Ammon's horn (tissue), 1 donor: ENCODE measurements at regions not wholly inside any gene's neighbourhood (a gene's known extent, or its start where the extent isn't known, plus 50 kb on each side); places are given as distances from the start of the nearest gene placed in this dataset.

Experiments used
- DNase-seq: peaks from one replicate; pipeline ENCODE4 v3.0.0-alpha.2; 2016; ENCODE audit warnings: low spot score

DNA sequence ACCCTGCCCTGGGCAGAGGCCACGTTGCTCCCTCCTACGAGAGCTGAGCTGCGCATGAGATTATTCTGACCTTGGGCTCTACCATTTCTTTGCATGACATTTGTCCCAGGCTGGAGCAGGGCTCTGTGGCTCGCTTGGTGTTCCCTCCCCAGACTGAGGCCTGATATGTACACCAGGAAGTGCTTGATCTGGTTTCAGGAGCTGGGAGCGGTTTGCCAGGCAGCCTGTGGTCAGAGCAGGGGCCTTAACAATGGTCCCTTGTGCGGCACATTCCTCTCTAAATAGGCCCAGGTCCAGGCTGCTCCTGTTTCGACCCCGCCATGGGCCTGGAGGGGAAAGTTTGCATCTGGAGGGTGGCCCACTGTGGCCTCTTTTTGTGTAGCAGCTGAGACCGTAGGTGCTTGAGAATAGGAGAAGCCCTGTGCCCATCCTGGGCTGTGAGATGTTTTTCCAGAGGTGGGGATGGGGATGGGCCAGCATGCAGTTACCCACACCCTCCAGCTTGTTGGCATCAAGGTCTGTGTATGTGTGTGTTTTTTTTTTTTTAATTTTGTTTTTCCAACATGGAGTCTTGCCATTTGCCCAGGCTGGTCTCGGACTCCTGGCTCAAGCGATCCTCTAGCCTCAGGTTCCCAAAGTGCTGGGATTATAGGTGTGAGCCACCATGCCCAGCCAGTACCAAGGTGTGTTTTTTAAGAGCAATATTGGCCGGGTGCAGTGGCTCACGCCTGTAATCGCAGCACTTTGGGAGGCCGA lies 253.9 kb downstream of the SEC14L1 start:
- DNase-seq = no peak

DNA sequence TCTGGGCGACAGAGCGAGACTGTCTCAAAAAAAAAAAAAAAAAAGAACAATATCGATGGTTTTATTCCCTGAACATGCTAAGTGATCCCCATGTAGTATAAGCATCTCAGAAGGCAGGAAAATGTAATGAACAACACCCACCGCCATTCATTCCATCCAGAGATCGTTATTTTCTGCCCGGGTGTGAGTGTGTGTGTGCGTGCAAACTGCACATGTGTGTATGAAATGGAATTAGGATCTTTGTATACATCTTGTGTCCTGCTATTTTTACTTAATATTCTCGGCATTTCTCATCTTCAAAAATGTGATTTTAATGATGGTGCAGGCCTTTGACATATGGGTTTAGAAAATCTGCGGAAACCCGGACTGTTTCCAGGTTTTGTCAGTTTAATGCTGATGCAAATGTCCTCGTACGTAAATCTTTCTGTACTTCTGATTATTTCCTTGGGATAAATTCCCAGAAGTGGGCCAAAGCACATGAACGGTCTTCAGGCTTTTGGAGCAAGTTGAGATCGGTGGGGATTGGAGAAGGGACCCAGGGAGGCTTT lies 254.8 kb downstream of the SEC14L1 start:
- DNase-seq = no peak

DNA sequence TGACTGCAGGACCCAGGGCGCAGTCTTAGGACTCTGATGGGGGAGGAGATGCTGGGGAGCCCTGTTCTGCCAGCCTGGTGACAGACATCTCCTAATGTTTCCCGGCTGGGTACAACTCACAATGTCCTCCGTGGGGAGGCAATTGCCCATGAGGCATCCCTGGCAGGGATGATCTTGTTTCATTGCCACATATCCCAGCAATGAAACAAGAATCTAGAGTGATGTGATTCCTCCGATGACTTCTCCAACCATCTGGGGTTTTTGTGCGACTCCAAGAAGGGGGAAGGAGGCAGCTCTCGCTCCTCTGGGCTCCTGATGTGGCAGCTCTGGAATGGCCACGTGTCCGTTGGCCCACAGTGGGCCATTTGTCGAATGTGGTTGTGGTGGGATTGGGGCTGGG lies 255.8 kb downstream of the SEC14L1 start:
- DNase-seq = no peak

DNA sequence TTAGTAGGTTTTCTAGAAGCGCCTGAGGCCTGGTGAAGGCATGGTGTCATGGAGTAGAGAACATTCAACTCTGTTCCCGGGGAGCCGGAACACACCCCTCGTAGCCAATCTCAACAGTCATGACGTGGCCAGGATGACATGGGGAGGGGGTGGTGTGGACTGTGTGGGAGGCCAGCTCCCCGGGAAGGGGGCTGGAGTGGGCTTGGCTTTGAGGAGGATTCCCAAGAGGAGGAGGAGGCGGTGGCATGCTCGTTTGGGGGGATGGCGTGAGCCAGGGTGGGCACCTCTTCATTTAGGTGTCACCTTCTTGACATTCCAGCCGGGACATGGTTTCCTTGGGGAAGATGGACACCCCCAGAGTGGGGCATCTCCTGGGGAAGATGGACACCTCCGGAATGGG lies 257.5 kb downstream of the SEC14L1 start:
- DNase-seq = no peak

DNA sequence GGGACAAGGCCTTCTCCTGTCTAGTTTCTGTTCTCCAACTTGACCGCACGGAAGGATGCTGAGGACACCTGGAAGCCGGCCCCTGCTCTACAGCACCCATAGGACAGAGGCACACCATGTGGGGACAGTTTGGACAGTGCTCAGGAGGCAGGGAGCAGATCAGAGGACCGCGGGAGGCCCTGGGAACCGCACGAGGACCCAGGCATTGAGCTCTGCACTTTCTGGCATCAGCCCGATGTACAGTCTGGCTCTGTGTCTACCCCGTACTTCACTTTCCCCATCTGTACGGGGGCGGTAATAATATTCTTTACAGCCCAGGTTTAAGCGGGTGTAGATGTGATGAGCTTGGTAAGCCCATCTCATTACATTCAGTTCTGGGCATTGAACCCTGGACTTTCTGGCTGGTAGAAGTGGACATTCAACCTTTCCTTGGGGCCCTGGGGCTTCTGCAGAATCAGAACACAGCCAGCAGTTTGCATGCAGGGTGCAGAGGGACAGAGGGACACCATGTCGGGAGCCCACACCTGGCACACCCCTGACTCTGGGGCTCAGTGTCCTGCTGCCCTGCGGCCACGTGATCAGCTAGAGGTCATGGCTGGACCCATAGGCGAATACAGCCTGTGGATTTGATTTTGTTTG lies 258.7 kb downstream of the SEC14L1 start:
- DNase-seq = no peak

DNA sequence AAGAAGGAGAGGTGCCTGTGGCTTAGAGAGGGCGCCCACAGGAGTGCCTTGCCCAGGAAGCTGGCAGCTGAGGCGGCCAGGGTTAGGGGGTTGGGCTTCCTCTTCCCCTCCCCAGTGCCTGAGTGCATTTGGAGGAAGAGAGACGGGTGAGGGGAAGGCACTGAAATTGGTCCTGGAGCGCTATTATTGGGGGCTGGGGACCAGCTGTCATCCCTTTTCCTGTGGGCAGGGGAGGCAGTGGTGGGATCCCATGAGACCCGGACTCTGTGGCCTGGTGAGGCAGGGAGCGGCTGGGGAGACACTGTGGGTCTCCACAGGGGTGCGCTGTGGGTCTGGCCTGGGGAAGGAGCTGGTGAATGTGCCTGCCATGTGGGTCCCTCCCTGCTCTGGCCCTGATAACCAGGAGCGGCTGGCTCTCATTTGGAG lies 259.7 kb downstream of the SEC14L1 start:
- no peak for DNase-seq

DNA sequence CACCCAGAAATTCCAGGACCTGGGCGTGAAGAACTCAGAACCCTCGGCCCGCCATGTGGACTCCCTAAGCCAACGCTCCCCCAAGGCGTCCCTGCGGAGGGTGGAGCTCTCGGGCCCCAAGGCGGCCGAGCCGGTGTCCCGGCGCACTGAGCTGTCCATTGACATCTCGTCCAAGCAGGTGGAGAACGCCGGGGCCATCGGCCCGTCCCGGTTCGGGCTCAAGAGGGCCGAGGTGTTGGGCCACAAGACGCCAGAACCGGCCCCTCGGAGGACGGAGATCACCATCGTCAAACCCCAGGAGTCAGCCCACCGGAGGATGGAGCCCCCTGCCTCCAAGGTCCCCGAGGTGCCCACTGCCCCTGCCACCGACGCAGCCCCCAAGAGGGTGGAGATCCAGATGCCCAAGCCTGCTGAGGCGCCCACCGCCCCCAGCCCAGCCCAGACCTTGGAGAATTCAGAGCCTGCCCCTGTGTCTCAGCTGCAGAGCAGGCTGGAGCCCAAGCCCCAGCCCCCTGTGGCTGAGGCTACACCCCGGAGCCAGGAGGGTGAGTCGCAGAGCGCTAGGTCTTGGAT lies 261.5 kb downstream of the SEC14L1 start:
- DNase-seq = no peak

DNA sequence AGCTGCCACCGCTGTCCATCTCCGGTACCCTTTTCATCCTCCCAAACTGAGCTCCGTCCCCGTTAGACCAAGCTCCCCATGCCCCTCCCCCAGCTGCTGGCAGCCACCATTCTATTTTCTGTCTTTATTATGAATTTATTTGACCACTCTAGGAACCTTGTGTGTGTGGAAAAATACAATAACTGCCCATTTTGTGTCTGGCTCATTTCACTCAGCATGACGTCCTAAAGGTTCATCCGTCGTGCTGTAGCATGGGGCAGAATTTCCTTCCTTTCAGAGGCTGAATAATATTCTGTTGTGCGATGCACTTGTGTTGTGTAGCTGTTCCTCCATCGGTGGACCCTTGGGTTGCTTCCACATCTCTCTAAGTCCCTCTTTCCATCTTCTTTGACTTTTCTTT lies 263.1 kb downstream of the SEC14L1 start:
- no peak for DNase-seq

DNA sequence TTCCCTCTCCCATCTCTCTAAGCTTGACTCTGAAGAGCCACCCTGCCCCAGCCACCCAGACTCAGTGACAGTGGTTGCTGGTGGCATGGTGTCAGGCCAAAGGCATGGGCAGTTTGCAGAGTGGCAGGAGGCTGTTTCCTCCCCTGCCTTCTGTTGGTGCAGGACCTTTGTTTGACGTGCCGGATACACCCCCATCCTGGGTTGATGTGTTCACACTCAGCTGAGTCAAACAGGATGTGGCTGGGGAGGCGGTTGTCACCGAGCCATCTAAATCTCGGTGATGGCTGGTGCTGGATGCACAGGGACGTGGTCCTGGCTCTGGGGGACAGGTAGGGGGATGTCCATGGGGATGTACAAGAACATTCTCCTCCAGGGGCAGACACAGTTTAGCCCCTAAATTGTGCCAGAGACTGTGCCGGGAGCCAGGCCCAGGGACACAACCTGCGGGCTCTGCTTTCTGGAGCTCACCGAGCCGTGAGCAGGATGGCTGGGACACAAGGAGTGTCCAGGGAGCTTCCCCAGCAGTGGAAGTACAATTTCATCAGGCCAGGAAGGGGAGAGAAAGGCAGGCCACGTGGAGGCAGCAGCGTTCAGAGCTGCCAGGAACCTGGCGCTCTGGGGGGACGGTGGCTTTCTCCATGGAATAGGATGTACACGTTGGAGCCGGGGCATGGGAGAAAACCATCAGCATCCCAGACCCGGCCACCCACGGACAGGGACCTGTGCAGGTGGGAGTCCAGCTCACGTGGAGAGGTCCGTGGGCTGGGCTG lies 264.2 kb downstream of the SEC14L1 start:
- DNase-seq = no peak

DNA sequence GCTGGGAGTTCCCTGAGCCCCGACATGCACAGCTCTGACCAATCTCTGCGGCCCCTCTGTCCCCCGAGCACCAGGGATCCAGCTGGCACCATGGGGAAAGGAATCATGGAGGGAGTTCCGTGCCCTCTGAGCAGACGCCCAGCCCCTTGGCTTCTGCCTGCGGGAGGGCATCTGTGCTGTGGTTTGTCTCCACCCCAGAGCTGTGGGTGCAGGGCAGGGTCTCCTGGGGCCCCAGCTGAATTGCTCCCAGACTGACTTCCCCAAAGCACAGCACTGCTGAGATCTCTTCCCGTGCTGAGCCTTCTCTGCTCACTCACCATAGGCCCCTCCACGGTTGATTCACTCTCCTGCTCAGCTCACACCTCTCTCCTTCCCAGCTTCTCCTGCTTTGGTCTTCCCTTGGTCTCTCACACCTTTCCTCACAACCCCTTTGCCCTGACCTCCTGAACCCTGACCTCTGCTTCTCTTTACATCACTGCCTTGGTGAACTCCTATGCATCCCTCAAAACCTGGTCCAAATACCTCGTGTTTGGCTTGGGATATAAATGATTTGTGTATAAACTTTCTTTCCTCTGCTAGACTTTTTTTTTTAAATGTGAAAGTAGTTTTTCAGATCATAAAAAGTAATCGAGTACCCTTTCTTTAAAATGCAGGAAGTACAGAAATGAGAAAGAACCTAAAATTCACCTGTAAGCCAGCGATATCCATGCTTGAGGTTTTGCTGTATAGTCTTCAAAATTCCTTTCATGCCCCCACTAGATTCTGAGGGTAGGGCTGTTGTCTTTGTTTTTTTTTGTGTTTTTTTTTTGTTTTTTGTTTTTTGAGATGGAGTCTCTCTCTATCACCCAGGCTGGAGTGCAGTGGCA lies 265.3 kb downstream of the SEC14L1 start:
- DNase-seq = no peak

DNA sequence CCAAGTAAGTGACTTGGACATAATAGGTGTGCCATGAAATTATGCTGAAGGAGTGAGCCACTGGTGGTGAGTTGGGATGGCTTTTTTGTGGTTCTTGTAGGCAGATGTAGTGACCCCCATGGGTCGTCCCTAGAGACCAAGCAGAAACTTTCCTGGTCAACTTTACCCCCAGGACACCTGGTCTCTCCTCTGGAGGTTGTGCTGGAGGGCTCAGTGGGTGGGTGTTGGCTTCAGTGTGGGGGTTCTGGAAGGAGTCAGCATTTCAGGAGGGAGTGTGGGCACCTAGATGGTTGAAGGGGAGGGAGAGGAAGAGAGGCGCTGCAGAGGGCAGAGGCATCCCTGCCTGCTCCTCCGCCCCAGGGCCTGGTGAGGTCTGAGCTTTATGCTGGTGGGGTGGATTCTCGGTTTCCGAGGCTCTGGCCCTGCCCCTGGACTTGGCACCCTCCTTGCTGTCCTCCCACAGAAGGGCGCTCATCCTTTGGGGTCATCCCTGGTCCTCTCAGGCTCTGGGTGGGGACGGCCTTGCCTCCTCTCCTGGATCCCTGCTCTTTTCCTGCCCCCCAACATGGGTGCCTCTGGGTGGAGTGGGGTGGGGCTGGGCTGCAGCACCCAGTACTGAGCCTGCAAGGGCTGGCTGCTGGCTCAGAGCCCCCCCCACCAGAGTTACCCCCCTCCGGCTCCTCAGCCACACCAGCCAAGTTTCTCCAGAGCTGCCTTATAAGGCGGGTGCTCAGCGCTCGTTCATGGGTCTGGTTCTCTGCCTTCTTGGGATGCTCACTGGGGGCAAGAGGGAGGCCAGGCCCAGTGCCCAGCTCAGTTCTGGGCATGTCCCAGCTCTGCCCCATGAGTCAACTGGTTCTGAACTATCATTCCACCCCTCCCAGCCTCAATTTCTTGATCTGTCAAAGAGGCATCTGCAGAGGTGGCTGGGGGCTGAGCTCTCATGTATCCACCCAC lies 266.8 kb downstream of the SEC14L1 start:
- DNase-seq = no peak

DNA sequence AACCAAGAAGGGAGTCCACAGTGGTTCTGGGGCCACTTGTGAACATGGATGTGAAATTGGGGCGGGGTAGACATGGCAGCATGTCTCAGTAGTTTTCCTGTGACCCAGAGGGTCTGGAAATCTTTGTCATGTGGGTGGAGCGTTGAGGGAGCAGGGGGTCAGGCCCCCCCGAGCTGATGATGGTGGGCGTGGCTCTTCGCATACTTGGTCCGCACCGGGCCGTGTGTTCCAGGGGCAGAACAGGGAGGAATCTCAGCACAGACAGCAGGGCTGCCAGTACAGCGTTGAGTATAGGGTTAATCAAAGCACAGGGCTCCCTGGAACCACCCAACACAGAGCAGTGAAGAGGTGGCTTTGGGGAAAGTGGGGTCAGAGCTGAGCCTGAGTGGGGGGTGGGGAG lies 267.5 kb downstream of the SEC14L1 start:
- DNase-seq = no peak

DNA sequence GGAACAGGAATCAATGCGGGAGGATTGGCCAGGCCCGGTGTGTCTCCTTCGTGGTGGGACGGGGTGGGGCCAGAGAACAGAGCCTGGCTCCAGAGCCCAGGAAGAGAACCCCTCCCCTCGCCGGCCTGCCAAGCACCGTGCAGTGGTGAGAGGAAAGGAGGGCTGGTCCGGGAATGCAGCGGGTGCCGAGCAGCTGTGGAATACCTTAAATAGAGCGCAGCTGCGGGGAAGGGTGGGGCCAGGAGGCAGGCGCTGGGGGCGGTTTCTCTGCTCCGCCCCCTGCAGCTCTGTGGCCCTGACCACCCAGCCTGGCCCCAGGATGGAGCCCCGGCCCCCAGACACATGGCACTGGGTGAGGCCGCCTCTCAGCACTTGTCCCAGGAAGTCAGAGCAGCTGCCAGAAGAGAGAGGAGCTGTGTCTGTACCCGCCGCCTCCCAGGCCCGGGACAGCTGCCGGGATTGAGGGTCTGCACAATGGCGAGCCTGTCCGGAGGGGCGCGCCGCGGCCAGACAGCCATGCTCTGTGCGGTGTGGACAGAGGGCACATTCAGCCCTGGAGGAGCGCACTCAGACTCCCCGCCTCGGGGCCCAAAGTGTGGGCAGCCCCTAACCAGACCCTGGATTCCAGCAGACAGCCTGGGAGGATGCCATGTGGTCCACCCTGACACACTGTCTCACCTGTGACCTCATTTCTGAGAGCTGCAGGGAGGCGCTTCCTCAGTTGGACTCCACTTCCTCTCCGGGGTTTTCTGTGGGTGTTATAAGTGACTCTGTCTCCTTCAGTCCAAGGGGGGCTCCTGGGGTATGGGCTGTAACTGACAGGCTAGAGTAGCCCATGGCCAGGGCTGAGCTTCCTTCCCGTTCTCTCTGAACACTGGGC lies 268.8 kb downstream of the SEC14L1 start:
- DNase-seq = peak; percentile 47

DNA sequence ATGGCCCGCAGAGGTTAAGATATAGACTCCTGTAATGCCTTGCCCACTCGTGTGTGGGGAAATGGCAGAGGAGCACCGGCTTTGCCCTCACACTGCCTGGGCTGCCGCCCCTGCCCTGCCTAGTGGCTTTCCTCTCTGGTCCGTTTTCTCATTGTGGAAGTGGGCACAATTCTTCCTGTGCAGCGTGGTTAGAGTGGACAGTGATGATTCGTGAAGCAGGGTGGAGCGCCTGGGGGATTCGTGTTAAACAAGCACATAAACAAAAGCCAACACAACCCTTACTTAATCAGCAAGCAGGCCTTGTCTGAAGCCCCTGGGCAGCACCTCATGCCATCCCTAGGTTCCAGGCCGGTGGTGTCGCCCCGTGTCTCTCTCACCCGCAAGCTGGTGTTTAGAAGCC lies 269.7 kb downstream of the SEC14L1 start:
- DNase-seq = no peak

DNA sequence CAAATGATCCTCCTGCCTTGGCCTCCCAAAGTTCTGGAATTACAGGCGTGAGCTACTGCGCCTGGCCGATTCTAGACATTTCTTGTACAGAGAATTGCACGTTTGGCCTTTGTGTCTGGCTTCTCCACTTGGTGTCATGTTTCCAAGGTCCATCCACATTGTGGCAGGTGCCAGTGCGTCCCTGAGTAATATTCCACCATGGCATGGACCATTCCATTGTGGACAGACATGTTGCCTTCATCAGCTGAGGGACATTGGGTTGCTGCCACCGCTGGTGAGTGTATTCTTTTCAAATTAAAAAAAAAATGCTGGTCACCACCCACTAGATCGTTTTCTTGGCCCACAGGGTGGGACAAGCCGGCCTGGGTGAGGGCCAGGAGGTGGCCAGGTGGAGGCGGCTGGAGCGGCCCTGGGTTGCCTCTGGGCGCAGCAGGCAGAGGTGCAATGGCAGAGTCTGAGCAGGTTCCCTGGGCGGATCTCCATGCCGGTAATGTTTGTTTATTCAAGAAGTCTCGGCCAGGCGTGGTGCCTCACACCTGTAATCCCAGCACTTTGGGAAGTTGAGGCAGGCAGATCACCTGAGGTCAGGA lies 274.1 kb downstream of the SEC14L1 start:
- no peak for DNase-seq

DNA sequence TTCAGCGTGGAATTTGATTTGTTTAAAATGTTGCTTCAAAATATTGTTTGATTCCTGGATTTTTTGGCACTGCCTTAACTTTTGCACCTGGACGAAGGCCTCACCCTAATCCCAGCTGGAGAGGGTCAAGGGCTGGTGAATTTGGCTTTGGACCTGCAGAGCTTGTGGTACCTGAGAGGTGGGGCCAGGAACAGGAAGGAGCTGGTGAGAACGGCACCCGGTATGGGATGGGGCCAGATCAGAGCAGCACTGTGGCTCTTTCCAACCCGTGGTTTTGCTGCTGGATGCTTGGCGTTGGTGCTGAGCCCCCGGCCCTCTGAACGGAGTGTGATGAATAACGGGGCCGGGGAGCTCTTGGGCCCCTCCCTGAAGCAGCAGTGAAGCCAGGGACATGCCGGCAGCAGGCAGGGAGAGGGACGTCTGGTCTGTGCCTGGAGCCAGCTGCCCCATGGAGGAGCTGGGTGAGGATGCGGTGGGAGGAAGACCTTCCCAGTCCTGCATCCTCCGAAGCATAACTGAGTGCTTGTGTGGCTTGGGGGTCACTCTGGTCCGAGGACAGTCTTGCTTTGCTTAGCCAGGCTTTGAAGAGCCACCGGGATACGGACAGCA lies 275.4 kb downstream of the SEC14L1 start:
- no peak for DNase-seq

DNA sequence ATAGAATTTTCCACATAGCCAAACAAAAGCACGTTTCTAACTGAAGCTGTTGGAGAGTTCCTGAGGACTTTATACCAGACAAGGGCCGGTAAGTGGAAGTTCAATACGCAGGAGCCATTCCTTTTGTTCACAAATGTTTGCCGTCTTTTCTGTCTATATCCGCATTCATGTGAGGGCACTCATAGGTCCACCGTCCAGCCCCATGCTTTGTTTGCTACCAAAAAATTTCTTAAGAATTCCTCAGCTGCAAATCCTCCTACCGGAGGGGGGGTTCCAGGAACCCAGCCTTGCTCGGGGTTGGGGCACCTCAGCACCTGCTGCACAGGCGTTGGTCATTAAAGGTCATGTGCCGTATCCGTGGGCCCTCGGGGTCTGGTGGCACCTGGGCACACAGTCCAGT lies 276.8 kb downstream of the SEC14L1 start:
- DNase-seq = no peak

DNA sequence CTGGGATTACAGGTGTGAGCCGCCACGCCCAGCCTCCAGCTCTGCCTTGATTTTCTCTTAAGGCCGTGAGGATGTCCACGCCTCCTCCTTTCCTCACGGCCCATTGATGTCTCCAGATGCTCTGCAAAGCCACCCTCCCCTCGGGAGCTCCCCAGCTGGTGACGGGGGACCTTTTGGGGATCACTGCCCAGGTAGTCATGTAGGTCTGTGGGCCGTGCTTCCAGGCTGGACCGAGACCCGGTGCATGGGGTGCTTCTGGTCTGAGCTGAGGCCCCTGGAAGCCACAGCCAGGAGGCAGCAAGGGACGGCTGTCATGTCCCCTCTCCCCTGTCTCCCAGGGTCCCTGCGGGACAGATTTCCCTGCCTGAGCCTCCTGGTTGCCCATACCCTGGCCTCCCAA lies 277.8 kb downstream of the SEC14L1 start:
- no peak for DNase-seq
